NT2/D1 (cell line): ENCODE measurements at regions not wholly inside any gene's neighbourhood (a gene's known extent, or its start where the extent isn't known, plus 50 kb on each side); places are given as distances from the start of the nearest gene placed in this dataset.

Source experiments
- SUZ12 ChIP-seq: IDR thresholded peaks from 2 replicates; pipeline ENCODE4 v1.6.1; 2011; ENCODE audit not compliant: insufficient read length, insufficient read depth; ENCODE audit errors: extremely low read depth
- YY1 ChIP-seq: IDR thresholded peaks from 2 replicates; pipeline ENCODE4 v1.6.1; 2011; ENCODE audit not compliant: insufficient read length, insufficient read depth
- ZNF274 ChIP-seq: IDR thresholded peaks from 2 replicates; pipeline ENCODE4 v1.6.1; 2011; ENCODE audit warnings: mild to moderate bottlenecking, low read depth, low read length

GRCh38 chr22:27011133-27011532, 353.7 kb downstream of the MIAT start:
- no peak for TF ChIP-seq ZNF274
- TF ChIP-seq SUZ12: no peak
- no peak for TF ChIP-seq YY1
